Liver (tissue), 8 donors: ENCODE measurements at regions not wholly inside any gene's neighbourhood (a gene's known extent, or its start where the extent isn't known, plus 50 kb on each side); places are given as distances from the start of the nearest gene placed in this dataset.

Source experiments
- DNase-seq: peaks from one replicate; pipeline ENCODE4 v3.0.0-alpha.2; 2017; ENCODE audit warnings: low spot score
- H3K27ac ChIP-seq, 2 donors: one replicate each; pipeline ENCODE4 v1.7.0; 2013; ENCODE audit warnings: inconsistent platforms in 2 of 2, low read length in 2 of 2, control low read depth in 1 of 2, low read depth in 1 of 2, mild to moderate bottlenecking in 1 of 2
- H3K27me3 ChIP-seq, 4 donors: one replicate each; pipeline versions ENCODE4 v1.6.1 to v1.7.0; 2013; ENCODE audit warnings: low read length in 3 of 4, inconsistent platforms in 1 of 4, mild to moderate bottlenecking in 1 of 4, moderate library complexity in 1 of 4; ENCODE audit not compliant: control insufficient read depth in 4 of 4, insufficient read depth in 4 of 4
- H3K36me3 ChIP-seq, 4 donors: one replicate each; pipeline versions ENCODE4 v1.6.1 to v1.7.0; 2013; ENCODE audit warnings: low read length in 3 of 4, mild to moderate bottlenecking in 3 of 4, low read depth in 1 of 4, moderate library complexity in 1 of 4; ENCODE audit not compliant: control insufficient read depth in 4 of 4, insufficient read depth in 3 of 4
- H3K4me1 ChIP-seq, 4 donors: one replicate each; pipeline versions ENCODE4 v1.6.1 to v1.7.0; 2013; ENCODE audit warnings: low read length in 3 of 4, mild to moderate bottlenecking in 3 of 4, moderate library complexity in 1 of 4; ENCODE audit not compliant: control insufficient read depth in 4 of 4, insufficient read depth in 4 of 4
- H3K4me3 ChIP-seq, 3 donors: one replicate each; pipeline versions ENCODE4 v1.6.1 to v1.7.0; 2013; ENCODE audit warnings: low read length in 3 of 3, control low read depth in 1 of 3, low read depth in 1 of 3, mild to moderate bottlenecking in 1 of 3
- H3K9ac ChIP-seq, 2 donors: one replicate each; pipeline ENCODE4 v1.7.0; 2013; ENCODE audit warnings: low read length in 2 of 2, mild to moderate bottlenecking in 2 of 2, moderate library complexity in 2 of 2, control low read depth in 1 of 2, low read depth in 1 of 2
- H3K9me3 ChIP-seq, 4 donors: one replicate each; pipeline versions ENCODE4 v1.6.1 to v1.7.0; 2013; ENCODE audit warnings: low read length in 3 of 4; ENCODE audit not compliant: control insufficient read depth in 4 of 4
- CTCF ChIP-seq: fragments of 150-350 bp; IDR thresholded peaks from 2 replicates; pipeline ENCODE4 v1.5.1; 2017; ENCODE audit warnings: improper control_type of control experiment, low read depth, low read length; ENCODE audit not compliant: missing input control
- EGR1 ChIP-seq, 2 donors: IDR thresholded peaks; 2 replicates each; pipeline ENCODE4 v1.6.1; 2016 to 2018; ENCODE audit warnings: antibody characterized with exemption in 2 of 2, low read depth in 2 of 2
- FOXA1 ChIP-seq: IDR thresholded peaks from 2 replicates; pipeline ENCODE4 v1.6.1; 2016; ENCODE audit warnings: antibody characterized with exemption
- FOXA2 ChIP-seq: IDR thresholded peaks from 2 replicates; pipeline ENCODE4 v1.6.1; 2016; ENCODE audit warnings: antibody characterized with exemption
- GABPA ChIP-seq, 2 donors: IDR thresholded peaks in 1 of 2; conservative IDR thresholded peaks in 1 of 2; 2 replicates each; pipeline ENCODE4 v1.6.1; 2016; ENCODE audit warnings: antibody characterized with exemption in 2 of 2, mild to moderate bottlenecking in 1 of 2, moderate library complexity in 1 of 2
- HNF4A ChIP-seq, 2 donors: conservative IDR thresholded peaks; 2 replicates each; pipeline ENCODE4 v1.6.1; 2016; ENCODE audit warnings: antibody characterized with exemption in 2 of 2, mild to moderate bottlenecking in 2 of 2
- HNF4G ChIP-seq: IDR thresholded peaks from 2 replicates; pipeline ENCODE4 v1.6.1; 2016; ENCODE audit warnings: antibody characterized with exemption
- JUND ChIP-seq, 2 donors: IDR thresholded peaks; 2 replicates each; pipeline ENCODE4 v1.6.1; 2016; ENCODE audit warnings: antibody characterized with exemption in 2 of 2
- NR2F2 ChIP-seq: IDR thresholded peaks from 2 replicates; pipeline ENCODE4 v1.6.1; 2016; ENCODE audit warnings: antibody characterized with exemption
- RAD21 ChIP-seq, 2 donors: IDR thresholded peaks; 2 replicates each; pipeline ENCODE4 v1.6.1; 2016; ENCODE audit warnings: antibody characterized with exemption in 2 of 2, mild to moderate bottlenecking in 2 of 2
- REST ChIP-seq: IDR thresholded peaks from 2 replicates; pipeline ENCODE4 v1.6.1; 2016; ENCODE audit warnings: antibody characterized with exemption, mild to moderate bottlenecking
- RXRA ChIP-seq, 2 donors: IDR thresholded peaks; 2 replicates each; pipeline ENCODE4 v1.6.1; 2017 to 2018; ENCODE audit warnings: antibody characterized with exemption in 2 of 2, mild to moderate bottlenecking in 1 of 2
- SP1 ChIP-seq: IDR thresholded peaks from 2 replicates; pipeline ENCODE4 v1.6.1; 2018; ENCODE audit warnings: antibody characterized with exemption, mild to moderate bottlenecking
- TAF1 ChIP-seq: conservative IDR thresholded peaks from 2 replicates; pipeline ENCODE4 v1.6.1; 2016; ENCODE audit warnings: antibody characterized with exemption, mild to moderate bottlenecking
- YY1 ChIP-seq: IDR thresholded peaks from 2 replicates; pipeline ENCODE4 v1.6.1; 2016; ENCODE audit warnings: antibody characterized with exemption, mild to moderate bottlenecking
- ZBTB33 ChIP-seq: IDR thresholded peaks from 2 replicates; pipeline ENCODE4 v1.6.1; 2016; ENCODE audit warnings: antibody characterized with exemption
- WGBS: extraction: QIAGEN DNeasy Blood & Tissue Kit; methylation state at CpG from one replicate; pipeline ENCODE4 v1.1.7; 2013; 5-methylcytosine and 5-hydroxymethylcytosine counted together
- TF ChIP-seq, protein P1 (sequence below): IDR thresholded peaks from 2 replicates; pipeline ENCODE4 v1.6.1; 2016; ENCODE audit warnings: antibody characterized with exemption
- TF ChIP-seq, protein P2 (sequence below): IDR thresholded peaks from 2 replicates; pipeline ENCODE4 v1.6.1; 2016; ENCODE audit warnings: antibody characterized with exemption
- donor health status: healthy.
- donor health status: healthy.
- donor health status: healthy.
- donor health status: healthy.
- donor health status: healthy.

- DNase-seq: no peak
These were observed 196.6 kb upstream of the SALL3 start for GRCh38 chr18:78782951-78783563.

More at GRCh38 chr18:78782951-78783563, 196.6 kb upstream of the SALL3 start:
- H3K27ac ChIP-seq: no peak overlapping the region
- 84% methylated on average over 21 of the region's 21 CpGs for WGBS
- no peaks in the 10 kb centered on the region for H3K9me3 ChIP-seq
- no peaks in the 10 kb centered on the region for H3K36me3 ChIP-seq
- TF ChIP-seq, protein P1, sequence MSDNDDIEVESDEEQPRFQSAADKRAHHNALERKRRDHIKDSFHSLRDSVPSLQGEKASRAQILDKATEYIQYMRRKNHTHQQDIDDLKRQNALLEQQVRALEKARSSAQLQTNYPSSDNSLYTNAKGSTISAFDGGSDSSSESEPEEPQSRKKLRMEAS: no peak
- TF ChIP-seq, protein P2, sequence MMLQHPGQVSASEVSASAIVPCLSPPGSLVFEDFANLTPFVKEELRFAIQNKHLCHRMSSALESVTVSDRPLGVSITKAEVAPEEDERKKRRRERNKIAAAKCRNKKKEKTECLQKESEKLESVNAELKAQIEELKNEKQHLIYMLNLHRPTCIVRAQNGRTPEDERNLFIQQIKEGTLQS: no peak
- no peak for TF ChIP-seq EGR1 (IDR thresholded peaks at IDR 0.05; ENCODE audit: low read depth in 2 of 2)
- TF ChIP-seq CTCF: no peak
- TF ChIP-seq YY1: no peak
- TF ChIP-seq RXRA (IDR thresholded peaks at IDR 0.05): no peak
- TF ChIP-seq FOXA2: no peak
- no peak for TF ChIP-seq TAF1
- TF ChIP-seq REST: no peak
- TF ChIP-seq HNF4A (conservative IDR thresholded peaks at IDR 0.05): no peak
- no peak for TF ChIP-seq NR2F2
- TF ChIP-seq ZBTB33: no peak
- no peak for TF ChIP-seq GABPA (IDR thresholded peaks at IDR 0.05 in 1 of 2, conservative IDR thresholded peaks at IDR 0.05 in 1 of 2)
- TF ChIP-seq RAD21 (IDR thresholded peaks at IDR 0.05): no peak
- no peak for TF ChIP-seq SP1
- no peak for TF ChIP-seq JUND (IDR thresholded peaks at IDR 0.05)
- no peak for TF ChIP-seq HNF4G
- TF ChIP-seq FOXA1: no peak
- H3K27me3 ChIP-seq: no peaks in the 10 kb centered on the region
- no peak overlapping the region for H3K9ac ChIP-seq
- H3K4me3 ChIP-seq: no peak overlapping the region
- H3K4me1 ChIP-seq: no peaks in the 10 kb centered on the region
